NCI-H82 treated with DMSO at 0.1 percent for 48 hours (cell line): ENCODE measurements at regions not wholly inside any gene's neighbourhood (a gene's known extent, or its start where the extent isn't known, plus 50 kb on each side); places are given as distances from the start of the nearest gene placed in this dataset.

Experiments
- DNase-seq: peaks from one replicate; lab custom pipeline; 2025; ENCODE audit not compliant: unreplicated experiment; lab: John Stamatoyannopoulos, UW

DNA sequence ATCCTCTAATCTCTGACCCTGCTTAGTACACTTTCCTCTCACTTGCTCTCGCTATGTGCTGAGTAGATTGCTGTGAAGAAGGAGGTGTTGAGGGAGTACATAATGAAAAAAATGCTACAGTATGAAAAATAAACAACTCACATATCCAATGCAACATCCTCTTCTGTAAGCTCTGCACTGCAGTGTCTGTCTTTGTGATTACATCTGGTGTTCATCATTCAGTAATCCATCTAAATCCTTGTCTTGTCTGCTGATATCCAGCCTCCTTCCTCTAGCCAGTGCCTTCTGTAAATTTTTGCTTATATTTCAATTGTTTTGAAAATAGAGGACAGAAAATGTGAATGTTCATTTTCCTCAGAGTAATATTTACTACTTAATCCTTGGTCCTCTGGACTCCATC, 57.4 kb upstream of the CDH12 start:
- DNase-seq = no peak

DNA sequence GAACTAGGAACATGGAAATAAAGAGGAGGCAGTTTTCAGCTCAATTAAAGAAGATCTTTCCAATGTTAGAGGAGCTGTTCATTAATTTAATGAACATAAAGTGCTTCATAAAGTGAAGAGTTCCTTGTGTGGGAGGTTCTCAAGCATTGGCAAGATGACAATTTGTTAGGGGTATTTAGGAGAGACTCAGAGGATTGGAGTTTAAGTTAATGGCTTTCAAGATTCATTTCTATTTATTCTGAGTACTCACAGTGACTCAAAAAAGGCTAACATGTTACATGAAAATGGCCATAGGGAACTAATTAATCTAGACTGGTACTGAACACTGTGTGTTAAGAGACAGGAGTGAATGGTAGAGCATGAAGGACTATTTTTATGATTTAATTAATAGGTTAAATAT, 55.4 kb upstream of the CDH12 start:
- no peak for DNase-seq

DNA sequence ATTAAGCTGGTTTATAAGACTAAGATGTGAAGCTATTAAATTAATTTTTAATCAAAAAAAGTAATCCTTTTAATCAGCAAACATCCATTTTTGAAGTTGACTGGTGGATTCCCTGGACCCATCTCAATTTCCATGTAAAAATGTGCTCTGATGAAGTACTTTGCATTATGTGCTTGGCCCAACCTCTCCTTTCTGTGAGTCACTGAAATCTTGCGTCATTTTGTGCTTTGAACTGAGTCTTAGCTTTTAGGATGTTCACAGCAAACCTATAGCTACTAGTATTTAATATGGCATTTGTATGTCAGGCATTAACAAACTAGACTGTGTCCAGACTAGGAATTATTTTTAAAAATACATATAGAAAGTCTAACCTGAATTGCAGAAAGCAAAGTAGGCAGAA, 55.0 kb upstream of the CDH12 start:
- DNase-seq = no peak
